Osteocyte (in vitro differentiated cells): ENCODE measurements at regions not wholly inside any gene's neighbourhood (a gene's known extent, or its start where the extent isn't known, plus 50 kb on each side); places are given as distances from the start of the nearest gene placed in this dataset.

Source experiments
- DNase-seq: peaks from one replicate; pipeline ENCODE4 v3.0.0; 2021; ENCODE audit warnings: mixed read lengths; ENCODE audit not compliant: unreplicated experiment; ENCODE audit errors: extremely low spot score
- H3K27ac Mint-ChIP-seq: one replicate; pipeline ENCODE4 v1.8.0; 2021; ENCODE audit warnings: mild to moderate bottlenecking, mixed read lengths; ENCODE audit not compliant: unreplicated experiment
- H3K27me3 Mint-ChIP-seq: one replicate; pipeline ENCODE4 v1.8.0; 2021; ENCODE audit warnings: mixed read lengths; ENCODE audit not compliant: unreplicated experiment
- H3K36me3 Mint-ChIP-seq: one replicate; pipeline ENCODE4 v1.8.0; 2021; ENCODE audit warnings: mixed read lengths; ENCODE audit not compliant: unreplicated experiment
- H3K4me1 Mint-ChIP-seq: one replicate; pipeline ENCODE4 v1.8.0; 2021; ENCODE audit warnings: mixed read lengths; ENCODE audit not compliant: unreplicated experiment
- H3K4me3 Mint-ChIP-seq: one replicate; pipeline ENCODE4 v1.8.0; 2021; ENCODE audit warnings: mild to moderate bottlenecking, moderate library complexity, mixed read lengths; ENCODE audit not compliant: unreplicated experiment
- H3K9me3 Mint-ChIP-seq: one replicate; pipeline ENCODE4 v1.8.0; 2021; ENCODE audit warnings: mixed read lengths; ENCODE audit not compliant: unreplicated experiment
- CTCF ChIP-seq: fragments of 200-600 bp; sonication (generic); IDR thresholded peaks from 2 replicates; pipeline ENCODE4 v1.5.0; 2021; ENCODE audit warnings: antibody characterized with exemption, mild to moderate bottlenecking, moderate library complexity

- Mint-ChIP-seq H3K27me3 (no peaks in the 10 kb centered on the region), H3K4me1 (no peaks in the 10 kb centered on the region), H3K9me3 (peaks cover 34% of the 10 kb centered on the region), H3K4me3 (no peak overlapping the region), H3K36me3 (no peaks in the 10 kb centered on the region), H3K27ac (no peak overlapping the region)
- no peak for TF ChIP-seq CTCF
- no peak for DNase-seq
Measured at GRCh38 chr10:111871458-111871857, 312.1 kb downstream of the GPAM start.

GRCh38 chr10:111872591-111872990 is 311.0 kb downstream of the GPAM start:
- no peak overlapping the region for H3K27ac Mint-ChIP-seq
- H3K4me3 Mint-ChIP-seq, result no peak overlapping the region
- no peak for DNase-seq
- no peaks in the 10 kb centered on the region for H3K36me3 Mint-ChIP-seq
- TF ChIP-seq CTCF, result no peak
- H3K9me3 Mint-ChIP-seq, result peaks cover 41% of the 10 kb centered on the region
- H3K4me1 Mint-ChIP-seq, result no peaks in the 10 kb centered on the region
- H3K27me3 Mint-ChIP-seq, result no peaks in the 10 kb centered on the region

GRCh38 chr10:111873041-111873440 is 310.5 kb downstream of the GPAM start:
- DNase-seq, result no peak
- H3K9me3 Mint-ChIP-seq, result peaks cover 43% of the 10 kb centered on the region
- H3K27me3 Mint-ChIP-seq, result no peaks in the 10 kb centered on the region
- no peaks in the 10 kb centered on the region for H3K36me3 Mint-ChIP-seq
- no peak overlapping the region for H3K4me3 Mint-ChIP-seq
- no peak overlapping the region for H3K27ac Mint-ChIP-seq
- TF ChIP-seq CTCF, result no peak
- no peaks in the 10 kb centered on the region for H3K4me1 Mint-ChIP-seq

GRCh38 chr10:111873621-111874135 is 309.9 kb downstream of the GPAM start:
- Mint-ChIP-seq H3K4me1 (no peaks in the 10 kb centered on the region), H3K4me3 (no peak overlapping the region), H3K9me3 (peaks cover 39% of the 10 kb centered on the region), H3K27me3 (no peaks in the 10 kb centered on the region), H3K36me3 (no peaks in the 10 kb centered on the region), H3K27ac (no peak overlapping the region)
- no peak for TF ChIP-seq CTCF
- no peak for DNase-seq

GRCh38 chr10:111874576-111874975 is 309.0 kb downstream of the GPAM start:
- no peak overlapping the region for H3K4me3 Mint-ChIP-seq
- H3K27me3 Mint-ChIP-seq, result no peaks in the 10 kb centered on the region
- H3K36me3 Mint-ChIP-seq, result no peaks in the 10 kb centered on the region
- DNase-seq, result no peak
- no peaks in the 10 kb centered on the region for H3K4me1 Mint-ChIP-seq
- H3K9me3 Mint-ChIP-seq, result peaks cover 31% of the 10 kb centered on the region
- no peak for TF ChIP-seq CTCF
- H3K27ac Mint-ChIP-seq, result no peak overlapping the region
